ENCODE measurements at regions not wholly inside any gene's neighbourhood (a gene's known extent, or its start where the extent isn't known, plus 50 kb on each side); places are given as distances from the start of the nearest gene placed in this dataset.
"Not testable (repeated sequence)": the region's sequence is repeated elsewhere in the genome, so short reads cannot be mapped to it uniquely, and the experiment has no call there.

DNA sequence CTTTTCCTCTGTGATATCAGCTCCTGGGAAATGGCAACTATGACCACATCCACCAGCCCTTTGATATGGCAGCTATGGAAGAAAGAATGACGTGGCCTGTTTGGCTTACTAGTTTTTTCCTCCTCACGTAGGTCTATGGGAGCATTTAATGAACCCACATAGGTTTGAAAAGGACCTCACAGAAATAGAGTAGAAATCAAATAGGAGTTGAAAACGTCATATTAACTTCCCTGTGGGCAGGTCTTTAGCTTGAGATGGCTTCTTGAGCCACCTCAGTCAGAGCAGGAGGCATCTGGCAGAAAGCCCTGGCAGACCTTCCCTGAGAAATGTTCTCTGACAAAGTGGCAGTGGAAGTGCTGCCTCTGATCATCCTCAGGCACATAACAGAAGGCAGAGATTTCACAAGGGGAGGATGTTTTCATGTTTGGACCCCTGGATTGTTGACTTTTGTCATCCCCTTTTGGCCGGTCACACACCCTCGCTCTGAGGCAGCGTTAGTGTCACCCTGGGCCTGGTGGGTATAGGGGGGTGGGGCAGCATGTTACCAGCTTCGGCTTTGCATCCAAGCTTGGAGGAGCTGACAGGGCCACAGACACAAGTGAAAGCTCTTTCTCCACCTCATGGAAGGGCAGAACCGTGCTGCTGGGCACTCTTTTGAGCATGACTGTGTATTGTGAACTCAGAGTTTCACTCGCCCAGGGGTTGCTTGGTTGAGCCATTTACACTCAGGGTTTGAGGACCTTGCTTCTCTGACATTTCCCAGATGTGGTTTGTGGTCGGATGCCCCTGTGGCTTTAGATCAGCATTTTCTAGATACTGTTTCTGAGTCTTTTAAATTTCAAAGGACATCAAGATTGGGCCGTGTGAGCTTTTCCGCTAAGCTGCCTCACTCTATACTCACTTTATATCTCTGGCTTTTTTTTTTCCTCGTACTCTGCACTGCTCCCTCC is 184.2 kb downstream of the STK31 start:
- no peak for TF ChIP-seq POLR2A (IDR thresholded peaks at IDR 0.05)
- TF ChIP-seq, protein P1, sequence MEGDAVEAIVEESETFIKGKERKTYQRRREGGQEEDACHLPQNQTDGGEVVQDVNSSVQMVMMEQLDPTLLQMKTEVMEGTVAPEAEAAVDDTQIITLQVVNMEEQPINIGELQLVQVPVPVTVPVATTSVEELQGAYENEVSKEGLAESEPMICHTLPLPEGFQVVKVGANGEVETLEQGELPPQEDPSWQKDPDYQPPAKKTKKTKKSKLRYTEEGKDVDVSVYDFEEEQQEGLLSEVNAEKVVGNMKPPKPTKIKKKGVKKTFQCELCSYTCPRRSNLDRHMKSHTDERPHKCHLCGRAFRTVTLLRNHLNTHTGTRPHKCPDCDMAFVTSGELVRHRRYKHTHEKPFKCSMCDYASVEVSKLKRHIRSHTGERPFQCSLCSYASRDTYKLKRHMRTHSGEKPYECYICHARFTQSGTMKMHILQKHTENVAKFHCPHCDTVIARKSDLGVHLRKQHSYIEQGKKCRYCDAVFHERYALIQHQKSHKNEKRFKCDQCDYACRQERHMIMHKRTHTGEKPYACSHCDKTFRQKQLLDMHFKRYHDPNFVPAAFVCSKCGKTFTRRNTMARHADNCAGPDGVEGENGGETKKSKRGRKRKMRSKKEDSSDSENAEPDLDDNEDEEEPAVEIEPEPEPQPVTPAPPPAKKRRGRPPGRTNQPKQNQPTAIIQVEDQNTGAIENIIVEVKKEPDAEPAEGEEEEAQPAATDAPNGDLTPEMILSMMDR (IDR thresholded peaks at IDR 0.05), result no peak
- H3K27ac ChIP-seq, result no peak overlapping the region
- no peaks in the 10 kb centered on the region for H3K4me1 ChIP-seq
- intact Hi-C loops (cut with DNase I), result no loop called here
- no peaks in the 10 kb centered on the region for H3K36me3 ChIP-seq
- 58 to 65% methylated on average over 11 to 13 of the region's 13 CpGs for WGBS, 2 donors
- no peaks in the 10 kb centered on the region for H3K27me3 ChIP-seq
- no peaks in the 10 kb centered on the region for H3K9me3 ChIP-seq
- no peak overlapping the region for H3K4me3 ChIP-seq (replicated peaks in 1 of 3)
- DNase-seq, result no peak

DNA sequence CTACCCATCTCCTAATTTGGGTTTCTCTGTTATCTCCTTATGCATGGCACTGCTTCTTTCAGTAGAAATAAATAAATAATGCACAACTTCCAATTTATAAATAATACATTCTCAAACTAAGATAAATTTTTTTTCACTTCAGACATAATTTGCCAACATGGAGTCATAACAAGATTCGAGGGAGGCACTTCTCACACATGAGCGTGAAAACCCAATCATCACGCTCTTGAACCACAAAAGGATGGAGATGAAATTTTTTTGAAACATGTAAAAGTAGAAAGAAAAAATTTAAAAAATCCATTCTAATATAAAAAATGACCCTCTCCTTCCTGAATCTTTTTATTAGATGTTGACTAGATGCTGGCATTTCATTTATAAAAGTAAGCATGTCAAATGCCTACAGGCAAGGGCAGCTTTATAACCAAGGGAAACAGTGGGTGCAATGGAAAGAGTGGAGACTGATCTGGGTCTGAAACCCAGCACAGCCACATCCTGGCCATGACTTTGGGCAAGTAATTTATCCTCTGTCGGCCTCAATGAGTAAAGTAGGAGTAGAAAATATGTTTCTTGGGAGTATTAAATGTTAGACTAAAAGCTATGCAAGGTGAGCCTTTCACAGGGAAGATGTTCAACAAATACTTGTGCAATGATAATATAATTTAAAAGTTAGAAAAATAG is 185.0 kb downstream of the STK31 start:
- 86 to 89% methylated on average over 4 of the region's 4 CpGs for WGBS, 2 donors
- no peaks in the 10 kb centered on the region for H3K4me1 ChIP-seq
- no peaks in the 10 kb centered on the region for H3K9me3 ChIP-seq
- intact Hi-C loops (cut with DNase I), result no loop called here
- H3K27ac ChIP-seq, result no peak overlapping the region
- DNase-seq, result no peak
- no peak for TF ChIP-seq POLR2A (IDR thresholded peaks at IDR 0.05)
- TF ChIP-seq, protein P1 (IDR thresholded peaks at IDR 0.05), result no peak
- H3K36me3 ChIP-seq, result no peaks in the 10 kb centered on the region
- H3K27me3 ChIP-seq, result no peaks in the 10 kb centered on the region
- no peak overlapping the region for H3K4me3 ChIP-seq (replicated peaks in 1 of 3)

DNA sequence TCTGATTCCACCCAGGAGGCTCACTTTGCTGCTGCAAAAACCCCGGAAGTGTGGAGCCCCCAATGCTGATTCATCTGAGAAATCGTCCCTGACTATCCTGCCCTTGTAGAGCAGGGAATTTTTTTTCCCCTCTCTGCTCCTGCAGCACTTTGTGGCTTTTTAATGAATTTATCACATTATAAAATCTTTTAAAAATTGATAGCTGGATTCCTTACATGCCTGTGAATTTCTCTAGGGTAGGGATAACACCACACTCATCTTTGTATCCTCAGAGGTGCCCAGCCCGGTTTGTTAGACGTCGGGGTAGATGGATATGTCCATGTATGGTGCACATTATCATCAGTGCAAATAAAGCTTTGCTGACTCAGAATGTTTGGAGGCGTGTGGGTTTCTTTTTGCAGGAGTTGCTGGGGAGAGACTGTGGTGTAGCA is 185.7 kb downstream of the STK31 start:
- H3K36me3 ChIP-seq, result no peaks in the 10 kb centered on the region
- intact Hi-C loops (cut with DNase I), result no loop called here
- H3K9me3 ChIP-seq, result no peaks in the 10 kb centered on the region
- H3K27ac ChIP-seq, result no peak overlapping the region
- H3K27me3 ChIP-seq, result no peaks in the 10 kb centered on the region
- DNase-seq, result no peak
- WGBS, 2 donors, result 65 to 67% methylated on average over 6 of the region's 6 CpGs
- TF ChIP-seq, protein P1 (IDR thresholded peaks at IDR 0.05), result no peak
- TF ChIP-seq POLR2A (IDR thresholded peaks at IDR 0.05), result no peak
- no peak overlapping the region for H3K4me3 ChIP-seq (replicated peaks in 1 of 3)
- no peaks in the 10 kb centered on the region for H3K4me1 ChIP-seq

DNA sequence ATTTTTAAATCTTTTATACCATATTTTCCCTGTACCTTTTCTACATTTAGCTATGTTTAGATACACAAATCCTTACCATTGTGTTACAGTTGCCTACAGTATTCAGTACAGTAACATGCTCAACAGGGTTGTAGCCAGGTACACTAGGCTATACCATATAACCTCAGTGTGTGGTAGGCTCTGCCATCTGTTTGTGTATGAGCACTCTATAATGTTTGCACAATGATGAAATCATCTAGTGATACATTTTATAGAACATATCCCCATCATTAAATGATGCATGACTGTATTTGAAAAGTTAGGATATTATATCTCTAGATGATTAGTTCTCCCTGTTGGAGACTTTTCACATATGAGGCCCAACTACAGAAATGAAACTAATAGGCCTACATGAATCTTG is 188.6 kb downstream of the STK31 start:
- intact Hi-C loops (cut with DNase I), result no loop called here
- H3K27ac ChIP-seq, result no peak overlapping the region
- H3K27me3 ChIP-seq, result no peaks in the 10 kb centered on the region
- no peaks in the 10 kb centered on the region for H3K4me1 ChIP-seq
- H3K4me3 ChIP-seq (replicated peaks in 1 of 3), result no peak overlapping the region
- no peak for DNase-seq
- no peaks in the 10 kb centered on the region for H3K9me3 ChIP-seq
- H3K36me3 ChIP-seq, result no peaks in the 10 kb centered on the region
- TF ChIP-seq POLR2A (IDR thresholded peaks at IDR 0.05), result no peak
- TF ChIP-seq, protein P1 (IDR thresholded peaks at IDR 0.05), result no peak

DNA sequence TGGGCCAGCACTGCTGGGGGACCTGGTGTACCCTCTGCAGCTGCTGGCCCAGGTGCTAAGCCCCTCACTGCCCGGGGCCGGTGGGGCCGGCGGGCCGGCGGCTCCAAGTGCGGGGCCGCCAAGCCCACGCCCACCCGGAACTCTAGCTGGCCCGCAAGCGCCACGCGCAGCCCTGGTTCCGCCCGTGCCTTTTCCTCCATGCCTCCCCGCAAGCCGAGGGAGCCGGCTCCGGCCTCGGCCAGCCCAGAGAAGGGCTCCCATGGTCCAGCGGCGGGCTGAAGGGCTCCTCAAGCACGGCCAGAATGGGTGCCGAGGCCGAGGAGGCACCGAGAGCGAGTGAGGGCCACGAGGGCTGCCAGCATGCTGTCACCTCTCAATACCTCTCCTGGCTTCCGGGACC is 194.9 kb downstream of the STK31 start:
- H3K9me3 ChIP-seq; H3K36me3 ChIP-seq; intact Hi-C loops (cut with DNase I); H3K27me3 ChIP-seq; H3K4me1 ChIP-seq; DNase-seq; H3K27ac ChIP-seq; H3K4me3 ChIP-seq (replicated peaks in 1 of 3): not testable (repeated sequence)
- 94% methylated on average over 12 to 24 of the region's 30 CpGs for WGBS, 2 donors
